Muscle of back (tissue), 3 donors: ENCODE measurements at regions not wholly inside any gene's neighbourhood (a gene's known extent, or its start where the extent isn't known, plus 50 kb on each side); places are given as distances from the start of the nearest gene placed in this dataset.
A peak's percentile ranks its signal among the peaks of the same experiment; 100 is the strongest.
"Not testable (repeated sequence)": the region's sequence is repeated elsewhere in the genome, so short reads cannot be mapped to it uniquely, and the experiment has no call there.

Experiments used
- DNase-seq, 3 donors: peaks; one replicate each; pipeline versions ENCODE4 v3.0.0 to v3.0.0-alpha.2; 2013

GRCh38 chr5:35561396-35561795 is 56.3 kb upstream of the SPEF2 start:
- DNase-seq = no peak

DNA sequence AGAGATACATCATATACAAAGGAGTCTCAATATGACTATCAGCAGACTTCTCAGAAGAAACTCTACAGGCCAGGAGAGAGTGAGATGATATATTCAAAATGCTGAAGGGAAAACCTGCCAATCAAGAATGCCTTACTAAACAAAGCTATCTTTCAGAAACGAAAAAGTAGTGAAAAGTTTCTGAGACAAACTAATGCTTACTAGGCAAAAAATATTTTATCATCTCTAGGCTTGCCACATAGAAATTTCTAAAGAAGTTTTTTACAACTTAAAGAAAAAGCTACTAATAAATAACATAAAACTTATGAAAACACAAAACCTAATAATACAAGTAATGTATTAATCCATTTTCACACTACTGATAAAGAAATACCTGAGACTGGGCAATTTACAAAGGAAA is 59.9 kb upstream of the SPEF2 start:
- no peak for DNase-seq

GRCh38 chr5:35557199-35557598 is 60.5 kb upstream of the SPEF2 start:
- DNase-seq = no peak

DNA sequence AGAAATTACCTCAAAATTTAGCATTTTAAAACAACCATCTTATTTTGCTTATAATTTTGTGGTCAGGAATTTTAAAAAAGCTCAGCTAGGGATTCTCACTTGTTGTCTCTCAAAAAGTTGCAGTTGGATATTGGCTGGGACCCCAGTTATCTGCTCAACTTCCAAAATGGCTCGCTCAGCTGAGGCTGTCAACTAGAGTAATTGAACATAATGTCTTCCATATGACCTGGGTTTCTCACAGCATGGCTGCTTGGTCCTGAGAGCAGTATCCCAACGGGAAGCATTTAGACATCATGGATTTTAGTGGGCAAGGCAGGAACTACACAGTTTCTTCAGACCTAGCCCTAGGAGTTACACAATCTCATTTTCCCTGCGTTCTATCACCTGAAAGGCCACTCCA is 63.6 kb upstream of the SPEF2 start:
- peak; percentile 61 to 84 (median 77) for DNase-seq

DNA sequence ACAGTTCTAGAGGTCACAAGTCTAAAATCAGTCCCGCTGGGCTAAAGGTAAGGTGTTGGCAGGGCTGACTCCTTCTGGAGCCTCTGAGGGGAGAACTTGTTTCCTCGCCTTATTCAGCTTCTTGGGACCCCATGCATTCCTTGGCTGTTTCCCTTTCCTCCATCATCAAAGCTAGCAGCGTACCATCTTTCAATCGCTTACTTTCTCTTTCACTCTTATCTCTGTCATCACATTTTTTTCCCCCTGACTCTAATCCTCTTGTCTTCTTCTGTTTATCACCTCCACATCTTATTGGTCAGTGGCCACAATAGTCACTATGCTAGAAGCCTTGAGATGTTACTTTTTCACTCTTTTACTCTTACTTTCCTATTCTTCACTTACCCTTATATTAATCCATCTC is 72.5 kb upstream of the SPEF2 start:
- no peak for DNase-seq

GRCh38 chr5:35543408-35543807 is 74.3 kb upstream of the SPEF2 start:
- no peak for DNase-seq

- no peak for DNase-seq
Observed at GRCh38 chr5:35540002-35540401, 77.7 kb upstream of the SPEF2 start.

GRCh38 chr5:35538198-35538931 is 79.3 kb upstream of the SPEF2 start:
- no peak for DNase-seq

- no peak for DNase-seq
Observed at GRCh38 chr5:35533156-35533555, 84.5 kb upstream of the SPEF2 start.

DNA sequence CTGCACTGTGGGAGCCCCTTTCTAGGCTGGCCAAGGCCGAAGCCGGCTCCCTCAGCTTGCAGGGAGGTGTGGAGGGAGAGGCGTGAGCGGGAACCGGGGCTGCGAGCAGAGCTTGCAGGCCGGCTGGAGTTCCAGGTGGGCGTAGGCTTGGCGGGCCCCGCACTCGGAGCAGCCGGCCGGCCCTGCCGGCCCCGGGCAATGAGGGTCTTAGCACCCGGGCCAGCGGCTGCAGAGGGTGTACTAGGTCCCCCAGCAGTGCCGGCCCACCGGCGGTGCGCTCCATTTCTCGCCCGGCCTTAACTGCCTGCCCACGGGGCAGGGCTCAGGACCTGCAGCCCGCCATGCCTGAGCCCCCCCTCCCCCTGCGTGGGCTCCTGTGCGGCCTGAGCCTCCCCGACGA is 86.1 kb upstream of the SPEF2 start:
- not testable (repeated sequence) for DNase-seq

DNA sequence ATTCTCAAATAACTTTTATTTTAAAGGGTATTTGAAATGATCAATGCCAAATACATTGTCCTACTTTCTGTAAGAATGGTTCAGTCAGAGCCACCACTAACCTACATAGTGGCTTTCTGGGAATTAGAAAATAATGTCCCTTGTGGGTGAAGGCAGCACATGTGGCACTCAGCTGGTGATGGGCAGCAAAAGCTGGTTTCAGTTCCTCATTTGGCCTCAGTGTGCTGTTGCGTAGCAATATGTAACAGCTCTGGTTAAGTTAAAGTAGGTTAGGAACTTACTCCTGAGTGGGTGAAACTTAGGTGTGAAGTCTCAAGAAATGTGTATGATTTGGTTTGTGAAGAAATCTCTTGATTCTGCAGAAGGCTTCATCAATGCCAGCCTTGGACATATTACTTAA is 99.6 kb upstream of the SPEF2 start:
- DNase-seq = peak in 2 of 3 donors; percentile 11 to 15

DNA sequence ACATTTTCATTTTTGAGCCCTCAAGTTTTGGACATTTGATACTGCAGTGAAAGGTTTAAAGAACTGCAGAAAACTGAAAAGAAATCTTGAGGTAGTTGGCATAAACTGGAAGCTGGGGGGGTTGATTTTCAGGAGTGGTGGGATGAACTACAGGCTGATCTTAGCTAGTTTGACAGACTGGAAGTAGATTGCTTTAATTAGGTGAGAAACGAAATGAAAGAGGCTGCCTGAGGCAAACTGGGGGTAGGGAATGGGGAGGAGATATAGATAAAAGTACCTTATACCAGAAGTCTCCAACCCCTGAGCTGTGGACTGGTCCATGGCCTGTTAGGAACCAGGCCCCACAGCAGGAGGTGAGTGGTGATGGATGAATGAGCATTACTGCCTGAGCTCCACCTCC is 101.4 kb upstream of the SPEF2 start:
- no peak for DNase-seq

GRCh38 chr5:35513612-35514011 is 104.1 kb upstream of the SPEF2 start:
- no peak for DNase-seq

- no peak for DNase-seq
Observed at GRCh38 chr5:35502206-35502605, 115.5 kb upstream of the SPEF2 start.

- DNase-seq = no peak
Observed at GRCh38 chr5:35488791-35489190, 128.9 kb upstream of the SPEF2 start.

DNA sequence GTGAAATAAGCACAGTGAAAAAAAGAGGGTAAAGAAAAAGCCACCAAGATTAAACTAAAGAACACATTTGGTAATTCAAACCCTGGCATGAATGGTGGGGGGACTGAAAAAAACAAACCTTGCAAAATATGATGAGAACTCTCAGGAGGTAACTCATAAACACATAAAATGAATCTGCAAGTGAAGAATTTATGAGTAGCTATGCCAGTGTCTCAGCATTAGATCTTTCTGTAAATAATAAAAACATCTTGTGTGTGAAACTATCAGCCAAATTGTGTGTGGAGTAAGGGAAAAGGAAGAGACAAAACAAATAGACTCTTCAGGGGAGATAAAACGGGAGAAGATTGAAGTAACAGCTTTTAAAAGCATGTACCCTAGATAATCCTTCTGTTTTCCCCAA is 129.6 kb upstream of the SPEF2 start:
- no peak for DNase-seq

- DNase-seq = no peak
Observed at GRCh38 chr5:35487233-35488025, 130.2 kb upstream of the SPEF2 start.

- DNase-seq = no peak
Observed at GRCh38 chr5:35485487-35485886, 132.2 kb upstream of the SPEF2 start.

DNA sequence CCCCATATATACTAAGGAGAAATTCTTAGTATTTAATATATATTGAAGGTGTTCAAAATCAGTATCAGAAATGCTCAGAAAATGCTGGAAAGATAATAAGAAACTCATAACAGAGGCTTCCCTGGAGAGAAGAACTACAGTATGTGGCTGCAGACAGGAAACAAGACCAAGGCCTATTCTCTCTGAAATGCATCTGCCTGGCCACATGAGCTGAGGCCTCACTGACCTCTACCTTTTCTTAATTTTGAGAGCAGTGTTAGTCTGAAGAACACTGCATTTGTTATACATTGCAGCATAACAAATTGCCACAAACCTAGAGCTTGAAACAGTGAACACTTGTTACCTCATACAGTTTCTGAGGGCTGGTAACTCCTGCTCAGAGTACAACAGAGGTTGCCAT is 133.4 kb upstream of the SPEF2 start:
- DNase-seq = peak in 1 of 3 donors; percentile 10

GRCh38 chr5:35483780-35484179 is 133.9 kb upstream of the SPEF2 start:
- DNase-seq = no peak

- peak in 2 of 3 donors; percentile 10 to 47 for DNase-seq
Observed at GRCh38 chr5:35483191-35483590, 134.5 kb upstream of the SPEF2 start.

- DNase-seq = no peak
Observed at GRCh38 chr5:35482167-35482755, 135.4 kb upstream of the SPEF2 start.
